ENCODE measurements at regions not wholly inside any gene's neighbourhood (a gene's known extent, or its start where the extent isn't known, plus 50 kb on each side); places are given as distances from the start of the nearest gene placed in this dataset.

DNA sequence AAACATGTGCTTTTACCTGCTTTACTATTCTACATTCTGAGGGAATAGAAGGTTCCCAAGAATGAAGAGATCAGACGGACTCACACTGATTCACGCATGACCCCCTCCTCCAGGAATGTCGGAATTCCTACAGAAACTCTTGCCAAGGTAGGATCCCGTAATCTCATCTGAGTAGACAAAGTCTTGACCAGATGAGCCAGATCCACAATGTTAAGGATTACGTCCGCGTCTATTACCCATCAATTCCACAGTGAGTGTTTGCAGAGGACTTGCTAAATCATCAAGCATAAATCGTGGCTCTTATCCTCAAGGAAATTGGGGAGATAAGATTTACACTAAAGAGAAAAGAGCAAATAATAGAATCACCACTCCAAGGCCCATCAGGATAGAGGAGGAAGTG is 245.9 kb upstream of the FOXQ1 start:
- DNase-seq (ENCODE audit: low read depth, low spot score), result no peak

GRCh38 chr6:1063671-1064355 is 248.1 kb upstream of the FOXQ1 start:
- no peak for DNase-seq (ENCODE audit: low read depth, low spot score)

GRCh38 chr6:1062786-1063545 is 248.9 kb upstream of the FOXQ1 start:
- DNase-seq (ENCODE audit: low read depth, low spot score), result no peak

- DNase-seq (ENCODE audit: low read depth, low spot score), result no peak
These were observed 252.3 kb upstream of the FOXQ1 start for GRCh38 chr6:1059596-1059995.

GRCh38 chr6:1057490-1058135 is 254.3 kb upstream of the FOXQ1 start:
- DNase-seq (ENCODE audit: low read depth, low spot score), result no peak

DNA sequence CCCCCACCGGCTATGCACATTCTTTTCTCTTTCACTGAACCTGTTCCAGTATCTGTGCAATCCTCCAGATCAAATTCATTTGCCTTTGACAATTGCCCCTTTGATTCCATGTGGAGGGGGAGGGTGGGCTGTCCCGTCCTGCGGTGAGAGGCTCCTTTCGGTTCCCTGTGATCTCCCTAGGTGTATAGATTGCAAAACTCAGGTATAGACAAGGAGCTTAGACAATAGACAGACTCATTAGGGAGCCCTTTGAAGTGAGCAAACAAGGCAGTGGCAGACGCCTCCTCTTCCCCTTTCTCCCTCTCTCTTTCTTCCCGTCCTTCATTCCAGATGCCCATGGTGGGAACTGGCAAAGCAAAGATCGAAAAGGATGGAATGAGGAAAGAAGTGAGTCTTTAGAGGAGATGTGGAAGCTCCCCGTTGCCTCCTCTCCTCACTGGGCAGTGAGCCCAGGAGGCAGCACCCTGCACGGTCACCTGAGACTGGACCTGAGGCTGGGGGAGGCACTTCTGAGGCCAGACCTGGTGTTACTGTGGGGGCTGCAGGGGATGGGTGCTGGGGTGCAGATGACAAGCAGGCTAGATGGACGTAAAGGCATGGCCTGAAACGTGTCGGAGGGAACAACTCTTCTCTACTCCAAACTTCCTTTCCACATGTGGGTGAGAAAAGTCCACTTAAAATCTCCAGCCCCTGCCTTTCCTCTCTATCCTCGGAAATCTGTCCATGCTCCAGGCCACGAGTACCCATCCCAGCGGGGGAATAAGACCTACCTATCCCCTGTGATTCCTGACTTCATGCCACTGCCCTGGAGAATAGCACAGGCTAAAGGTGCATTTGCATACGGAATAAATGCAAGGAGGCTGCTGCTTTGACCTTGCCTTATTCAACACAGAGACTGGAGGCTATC is 256.6 kb upstream of the FOXQ1 start:
- no peak for DNase-seq (ENCODE audit: low read depth, low spot score)

GRCh38 chr6:1054653-1055014 is 257.3 kb upstream of the FOXQ1 start:
- DNase-seq (ENCODE audit: low read depth, low spot score), result no peak

DNA sequence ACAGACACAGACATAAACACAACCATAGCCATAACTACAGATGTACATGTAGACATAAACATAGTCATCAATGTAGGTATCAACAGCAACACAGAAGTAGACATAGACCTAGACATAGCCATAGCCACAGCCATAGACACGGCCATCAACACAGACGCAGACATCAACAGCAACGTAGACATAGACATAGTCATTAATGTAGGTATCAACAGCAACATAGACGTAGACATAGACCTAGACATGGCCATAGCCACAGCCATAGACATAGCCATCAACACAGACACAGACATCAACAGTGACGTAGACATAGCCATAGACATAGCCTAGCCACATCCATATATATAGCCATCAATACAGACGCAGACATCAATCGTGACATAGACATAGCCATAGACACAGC is 258.3 kb upstream of the FOXQ1 start:
- no peak for DNase-seq (ENCODE audit: low read depth, low spot score)

DNA sequence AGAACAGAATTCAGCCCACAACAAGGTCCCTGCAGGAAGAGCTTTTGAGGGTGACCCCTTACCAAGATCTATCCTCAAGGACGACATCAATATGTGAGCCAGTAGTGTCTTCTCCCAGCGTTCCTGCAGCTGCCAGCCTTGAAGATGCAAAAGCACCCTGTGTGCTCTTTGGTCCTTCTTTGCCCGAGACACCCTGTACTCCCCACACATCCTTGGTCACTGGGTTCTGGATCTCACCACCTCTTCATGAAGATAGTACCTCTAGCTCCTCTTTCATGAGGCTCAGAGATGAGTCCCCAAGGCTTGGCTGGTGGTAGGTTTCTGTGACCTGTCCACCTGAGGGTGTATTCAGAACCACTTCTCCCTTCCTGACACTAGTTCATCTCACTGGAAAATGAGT is 259.6 kb upstream of the FOXQ1 start:
- DNase-seq (ENCODE audit: low read depth, low spot score), result no peak

- DNase-seq (ENCODE audit: low read depth, low spot score), result no peak
These were observed 262.0 kb upstream of the FOXQ1 start for GRCh38 chr6:1049900-1050299.

GRCh38 chr6:1049170-1049569 is 262.7 kb upstream of the FOXQ1 start:
- no peak for DNase-seq (ENCODE audit: low read depth, low spot score)

- no peak for DNase-seq (ENCODE audit: low read depth, low spot score)
These were observed 263.8 kb upstream of the FOXQ1 start for GRCh38 chr6:1047981-1048541.

DNA sequence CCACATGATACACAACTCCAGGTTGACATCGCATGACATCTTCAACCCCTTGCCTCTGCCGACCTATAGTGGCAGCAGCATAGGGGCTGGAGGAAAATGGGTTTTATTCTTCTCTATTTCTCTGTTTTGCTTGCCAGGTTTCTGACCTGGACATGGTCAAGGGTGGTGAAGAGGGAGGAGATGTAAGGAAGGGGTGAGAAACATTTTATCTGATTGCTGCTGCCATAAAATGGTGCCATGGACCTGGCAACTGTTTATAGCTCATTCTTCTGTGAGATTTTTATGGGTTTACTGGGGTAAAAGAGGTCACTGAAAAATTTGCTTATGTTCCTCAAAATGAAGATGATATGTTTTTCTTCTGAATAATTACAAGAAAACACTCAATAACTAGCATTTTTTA is 266.7 kb upstream of the FOXQ1 start:
- DNase-seq (ENCODE audit: low read depth, low spot score), result no peak

GRCh38 chr6:1044040-1044836 is 267.7 kb upstream of the FOXQ1 start:
- DNase-seq (ENCODE audit: low read depth, low spot score), result no peak

GRCh38 chr6:1043458-1043836 is 268.5 kb upstream of the FOXQ1 start:
- no peak for DNase-seq (ENCODE audit: low read depth, low spot score)

GRCh38 chr6:1042583-1043457 is 269.1 kb upstream of the FOXQ1 start:
- DNase-seq (ENCODE audit: low read depth, low spot score), result no peak

- DNase-seq (ENCODE audit: low read depth, low spot score), result no peak
These were observed 271.5 kb upstream of the FOXQ1 start for GRCh38 chr6:1040393-1040792.

- DNase-seq (ENCODE audit: low read depth, low spot score), result no peak
These were observed 272.2 kb upstream of the FOXQ1 start for GRCh38 chr6:1039746-1040145.

GRCh38 chr6:1039191-1039590 is 272.7 kb upstream of the FOXQ1 start:
- DNase-seq (ENCODE audit: low read depth, low spot score), result no peak
